ENCODE measurements at regions not wholly inside any gene's neighbourhood (a gene's known extent, or its start where the extent isn't known, plus 50 kb on each side); places are given as distances from the start of the nearest gene placed in this dataset.

DNA sequence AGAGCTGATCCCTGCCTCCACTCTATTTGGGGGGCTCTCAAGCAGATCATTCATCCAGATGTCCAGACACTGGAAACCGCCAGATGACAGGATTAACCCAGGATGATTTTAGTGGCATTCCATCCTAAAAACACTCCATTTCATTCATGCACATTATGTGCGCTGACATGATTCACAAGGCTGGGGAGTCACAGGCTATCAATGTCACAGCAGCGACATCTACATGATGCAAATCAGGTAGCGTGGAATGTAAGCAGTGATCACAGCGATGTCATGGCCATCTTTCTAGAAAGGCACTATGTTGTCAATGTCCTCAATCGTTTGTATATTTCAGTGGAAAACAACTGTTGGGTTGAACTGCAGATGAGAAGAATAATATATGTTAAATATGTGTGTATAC is 331.5 kb upstream of the MSX2 start:
- TF ChIP-seq, protein P1, sequence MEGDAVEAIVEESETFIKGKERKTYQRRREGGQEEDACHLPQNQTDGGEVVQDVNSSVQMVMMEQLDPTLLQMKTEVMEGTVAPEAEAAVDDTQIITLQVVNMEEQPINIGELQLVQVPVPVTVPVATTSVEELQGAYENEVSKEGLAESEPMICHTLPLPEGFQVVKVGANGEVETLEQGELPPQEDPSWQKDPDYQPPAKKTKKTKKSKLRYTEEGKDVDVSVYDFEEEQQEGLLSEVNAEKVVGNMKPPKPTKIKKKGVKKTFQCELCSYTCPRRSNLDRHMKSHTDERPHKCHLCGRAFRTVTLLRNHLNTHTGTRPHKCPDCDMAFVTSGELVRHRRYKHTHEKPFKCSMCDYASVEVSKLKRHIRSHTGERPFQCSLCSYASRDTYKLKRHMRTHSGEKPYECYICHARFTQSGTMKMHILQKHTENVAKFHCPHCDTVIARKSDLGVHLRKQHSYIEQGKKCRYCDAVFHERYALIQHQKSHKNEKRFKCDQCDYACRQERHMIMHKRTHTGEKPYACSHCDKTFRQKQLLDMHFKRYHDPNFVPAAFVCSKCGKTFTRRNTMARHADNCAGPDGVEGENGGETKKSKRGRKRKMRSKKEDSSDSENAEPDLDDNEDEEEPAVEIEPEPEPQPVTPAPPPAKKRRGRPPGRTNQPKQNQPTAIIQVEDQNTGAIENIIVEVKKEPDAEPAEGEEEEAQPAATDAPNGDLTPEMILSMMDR (conservative IDR thresholded peaks at IDR 0.05; ENCODE audit: low read length): no peak
- no peak for TF ChIP-seq EZH2phosphoT487 (IDR thresholded peaks at IDR 0.05; ENCODE audit: borderline replicate concordance)

Data from Loucy (cell line).